H7 (cell line): ENCODE measurements at regions not wholly inside any gene's neighbourhood (a gene's known extent, or its start where the extent isn't known, plus 50 kb on each side); places are given as distances from the start of the nearest gene placed in this dataset.
"Not testable (repeated sequence)": the region's sequence is repeated elsewhere in the genome, so short reads cannot be mapped to it uniquely, and the experiment has no call there.

Experiments used
- DNase-seq: peaks from one replicate; pipeline ENCODE4 v3.0.0; 2012
- H3K27me3 ChIP-seq: 2 replicates; pipeline ENCODE4 v1.6.0; 2011; ENCODE audit warnings: mild to moderate bottlenecking, low read length; ENCODE audit not compliant: control insufficient read depth, insufficient read depth
- H3K36me3 ChIP-seq: replicated peaks from 2 replicates; pipeline ENCODE4 v1.5.1; 2011; ENCODE audit warnings: low read length; ENCODE audit not compliant: control insufficient read depth, insufficient read depth
- H3K4me3 ChIP-seq: 2 replicates; pipeline ENCODE4 v1.5.1; 2011; ENCODE audit warnings: low read depth, mild to moderate bottlenecking, control low read depth, low read length, moderate library complexity; ENCODE audit not compliant: insufficient read depth

DNA sequence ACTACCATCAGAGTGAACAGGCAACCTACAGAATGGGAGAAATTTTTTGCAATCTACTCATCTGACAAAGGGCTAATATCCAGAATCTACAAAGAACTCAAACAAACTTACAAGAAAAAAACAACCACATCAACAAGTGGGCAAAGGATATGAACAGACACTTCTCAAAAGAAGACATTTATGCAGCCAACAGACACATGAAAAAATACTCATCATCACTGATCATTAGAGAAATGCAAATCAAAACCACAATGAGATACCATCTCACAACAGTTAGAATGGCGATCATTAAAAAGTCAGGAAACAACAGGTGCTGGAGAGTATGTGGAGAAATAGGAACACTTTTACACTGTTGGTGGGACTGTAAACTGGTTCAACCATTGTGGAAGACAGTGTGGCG lies 51.5 kb downstream of the TGIF2LX start:
- not testable (repeated sequence) for DNase-seq, H3K36me3 ChIP-seq

GRCh38 chrX:90012395-90012794 lies 90.7 kb downstream of the TGIF2LX start:
- no peaks in the 10 kb centered on the region for H3K27me3 ChIP-seq
- no peak for DNase-seq
- H3K4me3 ChIP-seq: no peak overlapping the region
- H3K36me3 ChIP-seq: no peaks in the 10 kb centered on the region

More for the DNA sequence above, 51.5 kb downstream of the TGIF2LX start:
- H3K4me3 ChIP-seq, H3K27me3 ChIP-seq: not testable (repeated sequence)

DNA sequence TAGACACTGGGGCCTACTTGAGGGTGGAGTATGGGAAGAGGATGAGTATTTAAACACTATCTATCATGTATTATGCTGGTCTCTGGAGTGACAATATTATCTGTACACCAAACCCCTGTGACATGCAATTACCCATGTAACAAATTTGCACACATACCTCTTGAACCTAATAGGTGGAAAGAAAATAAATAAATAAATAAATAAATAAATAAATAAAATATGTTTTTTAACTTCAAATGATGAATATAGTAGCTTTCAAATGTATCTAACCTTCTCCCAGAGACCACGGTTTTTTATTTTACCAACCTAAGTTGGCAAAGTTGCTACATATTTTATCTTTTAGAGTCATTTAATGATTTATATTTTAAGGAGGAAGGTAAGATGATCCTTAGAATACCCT lies 105.0 kb downstream of the TGIF2LX start:
- DNase-seq: no peak
- H3K36me3 ChIP-seq: no peaks in the 10 kb centered on the region

GRCh38 chrX:90040807-90041206 lies 119.1 kb downstream of the TGIF2LX start:
- H3K36me3 ChIP-seq: no peaks in the 10 kb centered on the region
- no peak overlapping the region for H3K4me3 ChIP-seq
- no peaks in the 10 kb centered on the region for H3K27me3 ChIP-seq
- DNase-seq: peak; percentile 5

More for the DNA sequence above, 105.0 kb downstream of the TGIF2LX start:
- H3K27me3 ChIP-seq: no peaks in the 10 kb centered on the region
- H3K4me3 ChIP-seq: no peak overlapping the region
